ENCODE measurements at regions not wholly inside any gene's neighbourhood (a gene's known extent, or its start where the extent isn't known, plus 50 kb on each side); places are given as distances from the start of the nearest gene placed in this dataset.

GRCh38 chr4:189825466-189825865 lies 115.2 kb upstream of the FRG1 start:
- no peaks in the 10 kb centered on the region for H3K27me3 ChIP-seq (ENCODE audit: control insufficient read depth, insufficient read depth, low read length)
- no peaks in the 10 kb centered on the region for H3K36me3 ChIP-seq (ENCODE audit: control insufficient read depth, insufficient read depth, low read length)
- H3K4me2 ChIP-seq (ENCODE audit: extremely low read depth, insufficient read depth, low read length) = no peak overlapping the region
- H3K4me3 ChIP-seq (replicated peaks in 1 of 4; ENCODE audit: control extremely low read depth in 1 of 4, insufficient read depth in 1 of 4, low read depth in 3 of 4, low read length in 4 of 4) = no peak overlapping the region
- H4K20me1 ChIP-seq (ENCODE audit: control insufficient read depth, extremely low read depth, insufficient read depth, low read length) = no peaks in the 10 kb centered on the region
- H3K9me3 ChIP-seq (ENCODE audit: control insufficient read depth, insufficient read depth, low read depth, low read length) = no peaks in the 10 kb centered on the region
- no peaks in the 10 kb centered on the region for H3K4me1 ChIP-seq (ENCODE audit: control insufficient read depth, extremely low read depth, insufficient read depth, low read length)
- no peak overlapping the region for H3K27ac ChIP-seq (ENCODE audit: insufficient read depth, low read length)
- H2AFZ ChIP-seq (ENCODE audit: low read length) = no peak overlapping the region
- no peak overlapping the region for H3K9ac ChIP-seq (ENCODE audit: insufficient read depth, low read length)
- H3K79me2 ChIP-seq (ENCODE audit: control insufficient read depth, insufficient read depth, low read length) = no peaks in the 10 kb centered on the region
- TF ChIP-seq EZH2 (IDR thresholded peaks at IDR 0.05; ENCODE audit: low read length, missing control alignments) (no peak), CTCF (conservative IDR thresholded peaks at IDR 0.05 in 1 of 2, IDR thresholded peaks at IDR 0.05 in 1 of 2; ENCODE audit: low read depth in 1 of 2, low read length in 2 of 2) (no peak)
- no peak for DNase-seq (ENCODE audit: low read depth in 2 of 2)

- H4K20me1 ChIP-seq (ENCODE audit: control insufficient read depth, extremely low read depth, insufficient read depth, low read length) = no peaks in the 10 kb centered on the region
- H3K79me2 ChIP-seq (ENCODE audit: control insufficient read depth, insufficient read depth, low read length) = no peaks in the 10 kb centered on the region
Observed at GRCh38 chr4:189826657-189827056, 114.0 kb upstream of the FRG1 start.

GRCh38 chr4:189828081-189828697 lies 112.5 kb upstream of the FRG1 start:
- no peak for DNase-seq (ENCODE audit: low read depth in 2 of 2)
- no peak overlapping the region for H3K4me3 ChIP-seq (replicated peaks in 1 of 4; ENCODE audit: control extremely low read depth in 1 of 4, insufficient read depth in 1 of 4, low read depth in 3 of 4, low read length in 4 of 4)
- H3K4me1 ChIP-seq (ENCODE audit: control insufficient read depth, extremely low read depth, insufficient read depth, low read length) = no peaks in the 10 kb centered on the region
- TF ChIP-seq EZH2 (IDR thresholded peaks at IDR 0.05; ENCODE audit: low read length, missing control alignments) = no peak
- H3K9ac ChIP-seq (ENCODE audit: insufficient read depth, low read length) = no peak overlapping the region
- H4K20me1 ChIP-seq (ENCODE audit: control insufficient read depth, extremely low read depth, insufficient read depth, low read length) = no peaks in the 10 kb centered on the region
- no peaks in the 10 kb centered on the region for H3K79me2 ChIP-seq (ENCODE audit: control insufficient read depth, insufficient read depth, low read length)
- no peaks in the 10 kb centered on the region for H3K9me3 ChIP-seq (ENCODE audit: control insufficient read depth, insufficient read depth, low read depth, low read length)
- H3K4me2 ChIP-seq (ENCODE audit: extremely low read depth, insufficient read depth, low read length) = no peak overlapping the region
- no peaks in the 10 kb centered on the region for H3K36me3 ChIP-seq (ENCODE audit: control insufficient read depth, insufficient read depth, low read length)
- H2AFZ ChIP-seq (ENCODE audit: low read length) = no peak overlapping the region
- H3K27ac ChIP-seq (ENCODE audit: insufficient read depth, low read length) = no peak overlapping the region
- no peaks in the 10 kb centered on the region for H3K27me3 ChIP-seq (ENCODE audit: control insufficient read depth, insufficient read depth, low read length)

More at GRCh38 chr4:189826657-189827056, 114.0 kb upstream of the FRG1 start:
- no peaks in the 10 kb centered on the region for H3K27me3 ChIP-seq (ENCODE audit: control insufficient read depth, insufficient read depth, low read length)
- no peaks in the 10 kb centered on the region for H3K9me3 ChIP-seq (ENCODE audit: control insufficient read depth, insufficient read depth, low read depth, low read length)
- no peak for DNase-seq (ENCODE audit: low read depth in 2 of 2)
- no peak overlapping the region for H3K4me3 ChIP-seq (replicated peaks in 1 of 4; ENCODE audit: control extremely low read depth in 1 of 4, insufficient read depth in 1 of 4, low read depth in 3 of 4, low read length in 4 of 4)
- H3K4me2 ChIP-seq (ENCODE audit: extremely low read depth, insufficient read depth, low read length) = no peak overlapping the region
- H3K36me3 ChIP-seq (ENCODE audit: control insufficient read depth, insufficient read depth, low read length) = no peaks in the 10 kb centered on the region
- H3K9ac ChIP-seq (ENCODE audit: insufficient read depth, low read length) = no peak overlapping the region
- no peaks in the 10 kb centered on the region for H3K4me1 ChIP-seq (ENCODE audit: control insufficient read depth, extremely low read depth, insufficient read depth, low read length)
- no peak overlapping the region for H3K27ac ChIP-seq (ENCODE audit: insufficient read depth, low read length)
- no peak overlapping the region for H2AFZ ChIP-seq (ENCODE audit: low read length)
- TF ChIP-seq EZH2 (IDR thresholded peaks at IDR 0.05; ENCODE audit: low read length, missing control alignments) = no peak
- TF ChIP-seq CTCF (conservative IDR thresholded peaks at IDR 0.05 in 1 of 2, IDR thresholded peaks at IDR 0.05 in 1 of 2; ENCODE audit: low read depth in 1 of 2, low read length in 2 of 2) = no peak

Data from fibroblast of lung (primary cell).